Fibroblast of lung (primary cell): ENCODE measurements at regions not wholly inside any gene's neighbourhood (a gene's known extent, or its start where the extent isn't known, plus 50 kb on each side); places are given as distances from the start of the nearest gene placed in this dataset.

Source experiments
- CTCF ChIP-seq, 2 donors: IDR thresholded peaks in 1 of 2; conservative IDR thresholded peaks in 1 of 2; 1 replicate in 1 of 2; 2 replicates in 1 of 2; pipeline ENCODE4 v1.5.1; 2011 to 2012; ENCODE audit warnings: low read length in 2 of 2, control low read depth in 1 of 2, inconsistent platforms in 1 of 2, low read depth in 1 of 2, mild to moderate bottlenecking in 1 of 2
- EZH2 ChIP-seq: IDR thresholded peaks from 2 replicates; pipeline ENCODE4 v1.5.1; 2012; ENCODE audit warnings: low read length, control low read depth, mild to moderate bottlenecking; ENCODE audit errors: missing control alignments

DNA sequence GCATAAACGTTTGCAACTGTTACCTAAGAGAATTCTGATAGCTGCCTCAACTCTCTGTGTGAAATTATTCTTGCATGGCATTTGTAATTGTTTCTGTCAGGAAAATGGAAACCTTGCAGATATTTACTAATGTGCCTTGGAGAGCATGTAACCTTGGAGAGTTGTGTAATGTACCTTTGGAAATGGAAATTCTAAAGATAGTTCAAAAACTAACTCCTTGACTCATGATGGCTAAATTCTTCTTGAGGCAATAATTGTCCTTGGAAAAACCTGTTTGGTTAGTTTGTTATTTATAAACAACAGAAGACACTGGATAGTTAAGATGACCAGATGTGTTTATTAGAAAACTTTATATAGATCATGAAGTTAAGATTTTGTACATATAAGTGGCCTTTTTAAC, 1033.8 kb downstream of the PLA2G4A start:
- no peak for TF ChIP-seq CTCF (conservative IDR thresholded peaks at IDR 0.05 in 1 of 2, IDR thresholded peaks at IDR 0.05 in 1 of 2; ENCODE audit: low read depth in 1 of 2, low read length in 2 of 2)
- TF ChIP-seq EZH2: no peak
